ENCODE measurements at regions not wholly inside any gene's neighbourhood (a gene's known extent, or its start where the extent isn't known, plus 50 kb on each side); places are given as distances from the start of the nearest gene placed in this dataset.
"Not testable (repeated sequence)": the region's sequence is repeated elsewhere in the genome, so short reads cannot be mapped to it uniquely, and the experiment has no call there.

DNA sequence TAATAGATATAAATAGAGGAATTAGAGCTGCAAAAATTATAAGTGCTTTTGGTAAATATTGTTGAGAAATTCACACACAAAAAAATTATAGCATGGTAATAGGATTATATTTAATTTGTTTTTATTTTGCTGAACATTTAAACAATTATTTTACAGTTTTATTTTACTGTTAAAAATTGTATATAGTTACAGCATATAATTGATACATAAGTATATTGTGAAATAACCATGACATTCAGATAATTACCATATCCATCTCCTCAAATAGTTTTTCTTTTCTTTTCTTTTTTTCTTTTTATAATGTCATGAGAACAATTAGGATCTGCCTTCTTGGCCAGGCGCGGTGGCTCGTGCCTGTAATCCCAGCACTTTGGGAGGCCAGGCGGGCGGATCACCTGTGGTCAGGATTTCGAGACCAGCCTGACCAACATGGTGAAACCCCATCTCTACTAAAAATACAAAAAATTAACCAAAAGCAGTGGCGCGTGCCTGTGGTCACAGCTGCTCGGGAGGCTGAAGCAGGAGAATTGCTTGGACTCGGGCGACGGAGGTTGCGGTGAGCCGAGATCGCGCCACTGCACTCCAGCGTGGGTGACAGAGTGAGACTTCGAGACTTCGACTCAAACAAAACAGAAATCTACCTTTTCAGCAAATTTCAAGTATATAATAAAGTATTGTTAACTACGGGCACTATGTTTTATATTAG lies 654.2 kb downstream of the TENT5A start:
- no peak overlapping the region for H3K27ac ChIP-seq
- H3K4me3 ChIP-seq (ENCODE audit: low read depth in 1 of 2, low read length in 1 of 2) = no peak overlapping the region
- no peaks in the 10 kb centered on the region for H3K27me3 ChIP-seq
- no peaks in the 10 kb centered on the region for H3K36me3 ChIP-seq
- no peaks in the 10 kb centered on the region for H3K4me1 ChIP-seq (ENCODE audit: control insufficient read depth in 1 of 2, insufficient read depth in 1 of 2, low read depth in 1 of 2, low read length in 1 of 2)
- H3K9me3 ChIP-seq = no peaks in the 10 kb centered on the region
- no peak for TF ChIP-seq CTCF (IDR thresholded peaks at IDR 0.05)

DNA sequence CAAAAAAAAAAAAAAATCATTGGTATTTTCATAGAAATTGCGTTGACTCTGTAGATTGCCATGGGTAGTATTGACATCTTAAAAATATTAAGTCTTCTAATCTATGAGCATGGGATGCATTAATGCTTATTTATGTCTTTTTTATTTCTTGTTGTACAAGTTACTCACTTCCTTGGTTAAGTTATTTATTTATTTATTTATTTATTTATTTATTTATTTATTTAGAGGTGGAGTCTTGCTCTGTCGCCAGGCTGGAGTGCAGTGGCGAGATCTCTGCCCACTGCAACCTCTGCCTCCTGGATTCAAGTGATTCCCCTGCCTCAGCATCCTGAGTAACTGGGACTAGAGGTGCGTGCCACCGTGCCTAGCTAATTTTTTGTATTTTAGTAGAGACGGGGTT lies 656.0 kb downstream of the TENT5A start:
- not testable (repeated sequence) for H3K27ac ChIP-seq; H3K4me1 ChIP-seq (ENCODE audit: control insufficient read depth in 1 of 2, insufficient read depth in 1 of 2, low read depth in 1 of 2, low read length in 1 of 2); H3K9me3 ChIP-seq; H3K27me3 ChIP-seq; H3K36me3 ChIP-seq; H3K4me3 ChIP-seq (ENCODE audit: low read depth in 1 of 2, low read length in 1 of 2)

- Histone ChIP-seq H3K27me3 (no peaks in the 10 kb centered on the region), H3K36me3 (no peaks in the 10 kb centered on the region), H3K27ac (no peak overlapping the region), H3K9me3 (no peaks in the 10 kb centered on the region), H3K4me1 (ENCODE audit: control insufficient read depth in 1 of 2, insufficient read depth in 1 of 2, low read depth in 1 of 2, low read length in 1 of 2) (no peaks in the 10 kb centered on the region), H3K4me3 (ENCODE audit: low read depth in 1 of 2, low read length in 1 of 2) (no peak overlapping the region)
- no peak for TF ChIP-seq CTCF (IDR thresholded peaks at IDR 0.05)
Measured at GRCh38 chr6:81093051-81093450, 659.4 kb downstream of the TENT5A start.

- H3K27me3 ChIP-seq = no peaks in the 10 kb centered on the region
- TF ChIP-seq CTCF (IDR thresholded peaks at IDR 0.05) = no peak
- no peak overlapping the region for H3K27ac ChIP-seq
- H3K36me3 ChIP-seq = no peaks in the 10 kb centered on the region
- no peaks in the 10 kb centered on the region for H3K9me3 ChIP-seq
- no peaks in the 10 kb centered on the region for H3K4me1 ChIP-seq (ENCODE audit: control insufficient read depth in 1 of 2, insufficient read depth in 1 of 2, low read depth in 1 of 2, low read length in 1 of 2)
- no peak overlapping the region for H3K4me3 ChIP-seq (ENCODE audit: low read depth in 1 of 2, low read length in 1 of 2)
Measured at GRCh38 chr6:81088145-81088544, 664.3 kb downstream of the TENT5A start.

DNA sequence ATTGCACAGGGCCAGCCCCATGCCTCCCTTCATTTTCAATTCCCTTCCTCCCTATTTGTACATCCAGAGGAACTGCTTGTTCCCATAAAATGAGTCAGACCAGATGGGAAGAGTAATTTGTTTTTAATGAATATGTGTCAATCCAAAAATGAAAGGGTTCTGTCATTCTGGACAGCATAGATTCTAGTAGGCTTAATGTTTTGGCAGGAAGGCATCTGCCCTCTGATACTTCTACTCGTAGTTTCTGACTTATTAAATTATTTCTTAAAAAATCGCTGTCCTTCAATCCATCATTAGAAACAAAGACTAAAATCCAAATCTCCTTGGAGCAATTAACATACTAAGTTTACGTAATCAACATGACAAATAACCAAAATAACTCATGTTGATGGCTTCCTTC lies 665.5 kb downstream of the TENT5A start:
- H3K36me3 ChIP-seq = no peaks in the 10 kb centered on the region
- H3K9me3 ChIP-seq = no peaks in the 10 kb centered on the region
- no peaks in the 10 kb centered on the region for H3K4me1 ChIP-seq (ENCODE audit: control insufficient read depth in 1 of 2, insufficient read depth in 1 of 2, low read depth in 1 of 2, low read length in 1 of 2)
- H3K27me3 ChIP-seq = no peaks in the 10 kb centered on the region
- no peak for TF ChIP-seq CTCF (IDR thresholded peaks at IDR 0.05)
- H3K27ac ChIP-seq = no peak overlapping the region
- no peak overlapping the region for H3K4me3 ChIP-seq (ENCODE audit: low read depth in 1 of 2, low read length in 1 of 2)

DNA sequence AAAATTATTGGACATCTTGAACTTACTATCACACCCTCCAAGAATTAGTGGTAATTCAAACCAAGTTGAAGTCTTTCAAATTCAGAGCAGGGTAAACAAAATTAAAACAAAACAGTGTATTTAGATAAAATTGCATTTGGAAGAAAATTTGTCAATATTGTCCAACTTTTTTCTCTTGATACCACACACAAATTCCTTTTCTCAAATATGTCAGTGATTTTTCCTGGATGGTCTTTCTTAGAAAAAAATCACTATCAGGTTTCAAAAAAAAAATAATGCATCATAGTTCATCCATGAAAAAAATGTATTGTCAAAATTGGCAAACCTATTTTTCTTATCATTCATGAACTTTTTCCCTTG lies 667.1 kb downstream of the TENT5A start:
- H3K36me3 ChIP-seq = no peaks in the 10 kb centered on the region
- H3K27ac ChIP-seq = no peak overlapping the region
- no peaks in the 10 kb centered on the region for H3K27me3 ChIP-seq
- H3K4me3 ChIP-seq (ENCODE audit: low read depth in 1 of 2, low read length in 1 of 2) = no peak overlapping the region
- no peaks in the 10 kb centered on the region for H3K4me1 ChIP-seq (ENCODE audit: control insufficient read depth in 1 of 2, insufficient read depth in 1 of 2, low read depth in 1 of 2, low read length in 1 of 2)
- no peaks in the 10 kb centered on the region for H3K9me3 ChIP-seq
- no peak for TF ChIP-seq CTCF (IDR thresholded peaks at IDR 0.05)

All from neutrophil (primary cell).